ENCODE measurements at regions not wholly inside any gene's neighbourhood (a gene's known extent, or its start where the extent isn't known, plus 50 kb on each side); places are given as distances from the start of the nearest gene placed in this dataset.

- TF ChIP-seq CTCF (conservative IDR thresholded peaks at IDR 0.05; ENCODE audit: low read length) = no peak
- peak; percentile 53 for DNase-seq (ENCODE audit: low read depth)
- H3K4me3 ChIP-seq (ENCODE audit: low read length) = no peak overlapping the region
Measured at GRCh38 chr1:221449801-221450470, 292.0 kb downstream of the DUSP10 start.

GRCh38 chr1:221451741-221452140 lies 290.1 kb downstream of the DUSP10 start:
- peak; percentile 55 for DNase-seq (ENCODE audit: low read depth)
- no peak overlapping the region for H3K4me3 ChIP-seq (ENCODE audit: low read length)
- TF ChIP-seq CTCF (conservative IDR thresholded peaks at IDR 0.05; ENCODE audit: low read length) = no peak

- peak; percentile 20 for DNase-seq (ENCODE audit: low read depth)
- no peak for TF ChIP-seq CTCF (conservative IDR thresholded peaks at IDR 0.05; ENCODE audit: low read length)
- no peak overlapping the region for H3K4me3 ChIP-seq (ENCODE audit: low read length)
Measured at GRCh38 chr1:221454096-221454495, 287.8 kb downstream of the DUSP10 start.

GRCh38 chr1:221456918-221457317 lies 285.0 kb downstream of the DUSP10 start:
- H3K4me3 ChIP-seq (ENCODE audit: low read length) = no peak overlapping the region
- no peak for DNase-seq (ENCODE audit: low read depth)
- no peak for TF ChIP-seq CTCF (conservative IDR thresholded peaks at IDR 0.05; ENCODE audit: low read length)

- TF ChIP-seq CTCF (conservative IDR thresholded peaks at IDR 0.05; ENCODE audit: low read length) = no peak
- no peak overlapping the region for H3K4me3 ChIP-seq (ENCODE audit: low read length)
- peak; percentile 31 for DNase-seq (ENCODE audit: low read depth)
Measured at GRCh38 chr1:221457685-221458446, 284.0 kb downstream of the DUSP10 start.

GRCh38 chr1:221458447-221459156 lies 283.3 kb downstream of the DUSP10 start:
- no peak overlapping the region for H3K4me3 ChIP-seq (ENCODE audit: low read length)
- peak; percentile 93 for DNase-seq (ENCODE audit: low read depth)
- no peak for TF ChIP-seq CTCF (conservative IDR thresholded peaks at IDR 0.05; ENCODE audit: low read length)

Measured in AG10803 (cell line).